ENCODE measurements at regions not wholly inside any gene's neighbourhood (a gene's known extent, or its start where the extent isn't known, plus 50 kb on each side); places are given as distances from the start of the nearest gene placed in this dataset.

DNA sequence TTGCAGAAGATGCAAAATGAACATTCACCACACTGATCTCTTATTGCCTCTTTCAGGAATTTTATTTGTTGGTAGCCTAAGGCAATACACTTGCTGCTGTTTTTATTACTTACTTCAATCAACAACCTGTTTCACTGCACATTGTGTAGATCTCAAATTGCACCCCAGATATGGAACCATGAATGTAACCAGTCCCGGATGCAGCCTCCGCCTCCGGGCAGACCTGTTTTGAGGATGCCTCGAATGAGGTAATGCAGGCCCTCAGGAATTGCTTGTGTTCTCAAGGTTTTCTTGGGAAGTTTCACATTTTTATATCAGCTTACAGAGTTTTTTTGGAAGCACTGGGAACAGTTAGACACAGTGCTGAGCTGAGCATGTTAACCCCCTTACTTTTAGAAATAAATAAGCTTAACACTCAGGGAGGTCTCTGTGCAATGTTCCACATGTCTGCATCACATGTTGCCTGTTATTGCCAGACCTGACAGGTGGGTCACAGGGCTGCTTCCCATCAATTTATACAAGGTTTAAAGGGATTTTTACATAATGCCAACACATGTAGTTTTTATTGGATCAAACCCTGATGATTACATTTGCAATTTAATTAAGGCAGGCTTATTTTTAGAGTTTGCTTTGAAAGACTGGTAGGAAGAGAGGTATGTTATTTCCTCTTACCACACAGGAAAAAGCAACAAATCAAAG is 193.1 kb upstream of the POM121L12 start:
- Mint-ChIP-seq H3K4me1 (no peaks in the 10 kb centered on the region), H3K9me3 (peaks cover 18% of the 10 kb centered on the region), H3K27me3 (no peaks in the 10 kb centered on the region), H3K27ac (no peak overlapping the region), H3K36me3 (ENCODE audit: low read depth) (no peaks in the 10 kb centered on the region), H3K4me3 (no peak overlapping the region)
- no peak for ATAC-seq
- DNase-seq, result no peak

GRCh38 chr7:52838981-52839411 is 196.4 kb upstream of the POM121L12 start:
- Mint-ChIP-seq H3K9me3 (peaks cover 12% of the 10 kb centered on the region), H3K27me3 (no peaks in the 10 kb centered on the region), H3K36me3 (ENCODE audit: low read depth) (no peaks in the 10 kb centered on the region), H3K4me1 (no peaks in the 10 kb centered on the region), H3K27ac (no peak overlapping the region), H3K4me3 (no peak overlapping the region)
- ATAC-seq (no peak), DNase-seq (no peak)

DNA sequence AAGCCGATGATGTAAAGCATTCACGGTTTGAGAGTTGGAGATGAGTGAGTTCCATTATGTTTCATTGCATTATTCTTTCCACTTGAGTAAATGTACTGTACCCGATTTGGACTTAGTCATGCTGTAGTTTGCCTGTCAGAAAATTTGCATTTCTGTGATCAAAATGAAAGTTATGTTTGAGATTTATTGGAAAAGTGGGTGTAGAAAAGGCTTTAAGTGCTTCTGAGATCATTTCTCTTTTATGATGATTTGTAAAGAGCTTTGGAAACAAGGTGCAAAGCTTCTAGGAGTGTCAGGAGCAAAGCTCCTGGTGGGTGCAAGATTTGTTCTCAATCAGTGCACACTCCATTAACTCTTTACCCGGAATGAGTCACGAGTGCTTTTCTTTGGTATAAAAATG is 204.1 kb upstream of the POM121L12 start:
- ATAC-seq (no peak), DNase-seq (no peak)
- no peak overlapping the region for H3K4me3 Mint-ChIP-seq
- no peaks in the 10 kb centered on the region for H3K4me1 Mint-ChIP-seq
- H3K36me3 Mint-ChIP-seq (ENCODE audit: low read depth), result no peaks in the 10 kb centered on the region
- H3K27me3 Mint-ChIP-seq, result no peaks in the 10 kb centered on the region
- H3K9me3 Mint-ChIP-seq, result peaks cover 25% of the 10 kb centered on the region
- H3K27ac Mint-ChIP-seq, result no peak overlapping the region

GRCh38 chr7:52830801-52831200 is 204.6 kb upstream of the POM121L12 start:
- DNase-seq, result no peak
- Mint-ChIP-seq H3K36me3 (ENCODE audit: low read depth) (no peaks in the 10 kb centered on the region), H3K27ac (no peak overlapping the region), H3K4me1 (no peaks in the 10 kb centered on the region), H3K9me3 (peaks cover 28% of the 10 kb centered on the region), H3K4me3 (no peak overlapping the region), H3K27me3 (no peaks in the 10 kb centered on the region)
- no peak for ATAC-seq

DNA sequence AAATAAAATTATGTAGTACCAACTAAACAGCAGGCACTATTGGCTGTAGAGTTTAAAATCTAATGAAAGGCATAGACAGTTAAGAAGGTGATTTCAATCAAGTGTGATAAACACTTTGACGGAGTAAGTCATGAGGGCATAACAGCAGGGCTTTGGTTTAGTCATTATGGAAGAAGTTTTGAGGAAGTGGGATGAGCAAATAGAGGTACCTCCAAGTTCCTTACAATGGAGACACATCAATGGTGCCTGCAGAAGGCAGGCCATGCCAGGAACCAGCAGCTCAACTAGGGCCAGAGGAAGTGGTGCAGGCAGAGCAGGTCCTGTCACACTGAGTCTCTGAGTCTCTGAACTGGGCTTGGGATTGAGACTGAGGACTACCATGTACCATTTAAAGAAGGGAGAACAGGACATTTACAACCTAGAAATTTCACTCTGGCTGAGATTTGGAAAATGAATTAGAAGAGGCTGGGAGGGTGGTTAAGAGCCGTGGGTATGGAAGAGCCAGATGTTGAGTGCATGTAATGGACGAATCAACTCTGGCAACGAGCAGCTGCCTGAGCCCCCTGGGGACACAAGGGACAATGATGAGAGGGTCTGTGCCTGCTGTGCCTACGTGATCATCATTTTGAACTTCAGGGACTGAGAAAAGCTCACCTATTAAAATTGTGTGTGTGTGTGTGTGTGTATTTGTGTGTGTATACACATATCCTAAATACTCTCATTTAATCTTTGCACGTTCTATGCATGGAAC is 208.7 kb upstream of the POM121L12 start:
- ATAC-seq (no peak), DNase-seq (no peak)
- H3K4me1 Mint-ChIP-seq, result no peaks in the 10 kb centered on the region
- H3K27ac Mint-ChIP-seq, result no peak overlapping the region
- H3K36me3 Mint-ChIP-seq (ENCODE audit: low read depth), result no peaks in the 10 kb centered on the region
- H3K27me3 Mint-ChIP-seq, result no peaks in the 10 kb centered on the region
- peaks cover 45% of the 10 kb centered on the region for H3K9me3 Mint-ChIP-seq
- H3K4me3 Mint-ChIP-seq, result no peak overlapping the region

DNA sequence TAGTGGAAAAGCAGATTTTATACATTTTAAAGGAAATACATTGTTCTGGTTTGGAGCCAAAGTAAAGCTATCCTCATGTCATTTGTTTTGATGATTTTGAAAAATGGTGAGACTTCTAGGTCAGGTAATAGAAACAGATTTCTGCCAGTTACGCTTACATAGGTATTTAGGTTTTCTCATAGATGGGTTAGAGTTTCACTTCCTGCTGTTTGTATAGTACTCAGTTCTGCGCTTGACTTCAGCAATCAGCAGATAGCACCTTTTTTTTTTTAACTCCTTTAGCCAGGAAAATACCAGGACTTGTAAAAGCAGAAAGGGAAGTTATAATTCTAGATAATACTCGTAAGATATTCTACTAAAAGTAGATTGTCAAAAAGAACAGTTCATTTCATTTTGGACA is 209.8 kb upstream of the POM121L12 start:
- H3K9me3 Mint-ChIP-seq, result peaks cover 44% of the 10 kb centered on the region
- H3K4me3 Mint-ChIP-seq, result no peak overlapping the region
- no peak for DNase-seq
- no peaks in the 10 kb centered on the region for H3K36me3 Mint-ChIP-seq (ENCODE audit: low read depth)
- no peak overlapping the region for H3K27ac Mint-ChIP-seq
- H3K27me3 Mint-ChIP-seq, result no peaks in the 10 kb centered on the region
- H3K4me1 Mint-ChIP-seq, result no peaks in the 10 kb centered on the region
- ATAC-seq, result no peak

GRCh38 chr7:52811537-52811936 is 223.9 kb upstream of the POM121L12 start:
- H3K4me3 Mint-ChIP-seq, result no peak overlapping the region

DNA sequence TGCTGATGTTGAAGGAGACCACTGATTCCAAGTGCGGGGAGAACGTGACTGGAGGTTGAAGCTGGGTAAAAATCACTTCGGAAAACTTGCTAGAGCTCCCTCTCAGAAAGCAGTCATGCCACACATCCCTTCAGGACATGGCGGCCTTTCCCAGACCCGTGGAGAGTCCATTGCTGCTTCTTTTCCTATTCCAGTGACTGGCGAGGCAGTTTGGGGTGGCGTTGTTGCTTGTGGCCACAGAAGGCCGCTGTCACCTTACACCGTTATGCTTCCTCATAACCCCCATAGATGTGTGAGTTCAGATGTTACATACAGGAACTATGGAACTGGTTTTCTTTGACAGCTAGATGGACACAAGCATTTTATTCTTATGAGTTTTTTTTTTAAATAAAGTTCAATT is 235.6 kb upstream of the POM121L12 start:
- Mint-ChIP-seq H3K9me3 (peaks cover 41% of the 10 kb centered on the region), H3K4me1 (no peaks in the 10 kb centered on the region), H3K27ac (no peak overlapping the region), H3K36me3 (ENCODE audit: low read depth) (no peaks in the 10 kb centered on the region), H3K27me3 (no peaks in the 10 kb centered on the region), H3K4me3 (no peak overlapping the region)
- ATAC-seq (no peak), DNase-seq (no peak)

More at GRCh38 chr7:52811537-52811936, 223.9 kb upstream of the POM121L12 start:
- ATAC-seq (no peak), DNase-seq (no peak)
- Mint-ChIP-seq H3K4me1 (no peaks in the 10 kb centered on the region), H3K9me3 (peaks cover 20% of the 10 kb centered on the region), H3K27me3 (no peaks in the 10 kb centered on the region), H3K27ac (no peak overlapping the region), H3K36me3 (ENCODE audit: low read depth) (no peaks in the 10 kb centered on the region)

DNA sequence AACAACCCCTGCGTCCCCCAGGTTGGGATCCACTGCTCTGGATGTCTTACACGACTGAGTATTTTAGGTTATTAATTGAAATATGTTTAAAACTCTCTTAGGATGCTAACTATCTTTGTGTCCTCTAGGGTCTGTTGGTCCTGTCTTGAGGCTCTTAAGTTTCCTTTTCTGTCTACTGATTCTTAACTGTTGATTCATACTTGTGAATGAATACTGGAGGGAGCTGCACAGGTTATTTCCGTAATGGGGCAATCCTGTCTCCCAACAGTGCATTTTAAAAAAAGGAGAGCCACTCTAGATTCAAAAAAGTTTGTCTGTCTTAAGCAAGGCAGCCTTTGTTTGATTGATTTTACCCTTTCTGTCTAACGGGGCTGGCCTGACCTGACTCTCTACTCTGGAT is 237.6 kb upstream of the POM121L12 start:
- no peaks in the 10 kb centered on the region for H3K4me1 Mint-ChIP-seq
- H3K9me3 Mint-ChIP-seq, result peaks cover 30% of the 10 kb centered on the region
- no peak overlapping the region for H3K4me3 Mint-ChIP-seq
- no peak overlapping the region for H3K27ac Mint-ChIP-seq
- H3K36me3 Mint-ChIP-seq (ENCODE audit: low read depth), result no peaks in the 10 kb centered on the region
- ATAC-seq (no peak), DNase-seq (no peak)
- no peaks in the 10 kb centered on the region for H3K27me3 Mint-ChIP-seq

GRCh38 chr7:52794621-52795020 is 240.8 kb upstream of the POM121L12 start:
- Mint-ChIP-seq H3K4me1 (no peaks in the 10 kb centered on the region), H3K9me3 (peaks cover 25% of the 10 kb centered on the region), H3K4me3 (no peak overlapping the region), H3K27ac (no peak overlapping the region), H3K27me3 (no peaks in the 10 kb centered on the region), H3K36me3 (ENCODE audit: low read depth) (no peaks in the 10 kb centered on the region)
- DNase-seq, result no peak
- no peak for ATAC-seq

- peaks cover 13% of the 10 kb centered on the region for H3K9me3 Mint-ChIP-seq
- no peaks in the 10 kb centered on the region for H3K4me1 Mint-ChIP-seq
- no peaks in the 10 kb centered on the region for H3K36me3 Mint-ChIP-seq (ENCODE audit: low read depth)
- H3K27me3 Mint-ChIP-seq, result no peaks in the 10 kb centered on the region
- H3K4me3 Mint-ChIP-seq, result no peak overlapping the region
- no peak for ATAC-seq
- no peak for DNase-seq
- H3K27ac Mint-ChIP-seq, result no peak overlapping the region
Observed at GRCh38 chr7:52791176-52791700, 244.2 kb upstream of the POM121L12 start.

- DNase-seq (no peak), ATAC-seq (no peak)
- Mint-ChIP-seq H3K27me3 (no peaks in the 10 kb centered on the region), H3K36me3 (ENCODE audit: low read depth) (no peaks in the 10 kb centered on the region), H3K27ac (no peak overlapping the region), H3K9me3 (peaks cover 27% of the 10 kb centered on the region), H3K4me1 (no peaks in the 10 kb centered on the region), H3K4me3 (no peak overlapping the region)
Observed at GRCh38 chr7:52786174-52786573, 249.3 kb upstream of the POM121L12 start.

- H3K9me3 Mint-ChIP-seq, result peaks cover 29% of the 10 kb centered on the region
- no peaks in the 10 kb centered on the region for H3K27me3 Mint-ChIP-seq
- no peak overlapping the region for H3K27ac Mint-ChIP-seq
- no peaks in the 10 kb centered on the region for H3K36me3 Mint-ChIP-seq (ENCODE audit: low read depth)
- H3K4me1 Mint-ChIP-seq, result no peaks in the 10 kb centered on the region
- ATAC-seq, result no peak
- H3K4me3 Mint-ChIP-seq, result no peak overlapping the region
- DNase-seq, result no peak
Observed at GRCh38 chr7:52782348-52782747, 253.1 kb upstream of the POM121L12 start.

- Mint-ChIP-seq H3K9me3 (peaks cover 29% of the 10 kb centered on the region), H3K27ac (no peak overlapping the region)
- ATAC-seq, result no peak
Observed at GRCh38 chr7:52781250-52781649, 254.2 kb upstream of the POM121L12 start.

GRCh38 chr7:52779004-52779403 is 256.4 kb upstream of the POM121L12 start:
- ATAC-seq (no peak), DNase-seq (no peak)
- Mint-ChIP-seq H3K36me3 (ENCODE audit: low read depth) (no peaks in the 10 kb centered on the region), H3K9me3 (peaks cover 21% of the 10 kb centered on the region), H3K27ac (no peak overlapping the region), H3K27me3 (no peaks in the 10 kb centered on the region), H3K4me1 (no peaks in the 10 kb centered on the region), H3K4me3 (no peak overlapping the region)

More at GRCh38 chr7:52781250-52781649, 254.2 kb upstream of the POM121L12 start:
- Mint-ChIP-seq H3K27me3 (no peaks in the 10 kb centered on the region), H3K4me3 (no peak overlapping the region), H3K4me1 (no peaks in the 10 kb centered on the region), H3K36me3 (ENCODE audit: low read depth) (no peaks in the 10 kb centered on the region)
- DNase-seq, result no peak
